ENCODE measurements at regions not wholly inside any gene's neighbourhood (a gene's known extent, or its start where the extent isn't known, plus 50 kb on each side); places are given as distances from the start of the nearest gene placed in this dataset.

DNA sequence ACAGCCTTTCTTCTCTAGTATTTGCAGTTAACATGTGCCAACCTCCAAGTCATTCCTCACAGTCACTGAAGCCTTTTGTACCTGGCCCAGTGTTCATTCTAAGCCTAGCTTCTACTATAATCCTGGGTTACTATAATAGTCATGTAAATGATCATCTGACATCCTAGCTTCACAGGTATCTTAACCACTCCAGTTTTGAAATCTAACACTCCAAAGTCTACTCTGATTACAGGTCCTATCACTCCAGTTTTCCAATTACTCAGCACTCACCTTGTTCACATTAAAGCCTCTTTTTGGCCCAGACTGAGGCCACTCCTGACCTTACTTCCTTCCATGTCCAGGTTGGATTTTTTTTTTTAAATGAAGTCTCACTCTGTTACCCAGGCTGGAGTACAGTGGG lies 87.6 kb upstream of the ZCCHC13 start:
- TF ChIP-seq CTCF (IDR thresholded peaks at IDR 0.05; ENCODE audit: low read depth, low read length) (no peak), POLR2A (IDR thresholded peaks at IDR 0.05; ENCODE audit: extremely low read depth, insufficient read length) (no peak), MYC (IDR thresholded peaks at IDR 0.05; ENCODE audit: low read depth, low read length) (no peak), MAX (IDR thresholded peaks at IDR 0.05; ENCODE audit: low read depth, low read length) (no peak)

All from NB4 (cell line).